Activated CD8-positive, alpha-beta memory T cell treated with anti-CD3 and anti-CD28 coated beads, Interleukin-2, amount 50 U/mL, for 1 hour (primary cell): ENCODE measurements at regions not wholly inside any gene's neighbourhood (a gene's known extent, or its start where the extent isn't known, plus 50 kb on each side); places are given as distances from the start of the nearest gene placed in this dataset.

Experiments
- DNase-seq: peaks from one replicate; pipeline ENCODE4 v3.0.0-alpha.2; 2020; ENCODE audit errors: extremely low read depth

GRCh38 chr22:47808236-47808635 is 1045.8 kb downstream of the TBC1D22A start:
- DNase-seq: no peak

DNA sequence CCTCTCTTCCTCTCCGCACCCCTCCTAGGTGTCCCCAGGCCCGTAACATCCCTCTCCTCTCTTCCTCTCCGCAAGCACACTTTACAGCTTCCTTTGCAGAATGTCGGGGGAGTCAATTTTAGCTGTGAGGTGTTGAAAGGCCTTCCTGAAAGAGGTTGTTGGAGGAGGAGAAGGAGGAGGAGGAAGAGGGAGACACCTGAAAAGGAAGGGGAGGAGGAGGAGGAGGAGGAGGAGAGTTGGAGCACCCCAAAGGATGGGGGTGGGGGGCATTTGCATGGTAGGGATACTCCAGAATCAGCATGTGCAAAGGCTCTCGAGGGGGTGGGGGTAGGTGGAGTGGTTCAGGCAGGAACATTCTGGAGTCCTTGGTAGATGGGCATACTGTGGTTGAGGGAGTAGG is 1045.1 kb downstream of the TBC1D22A start:
- no peak for DNase-seq

DNA sequence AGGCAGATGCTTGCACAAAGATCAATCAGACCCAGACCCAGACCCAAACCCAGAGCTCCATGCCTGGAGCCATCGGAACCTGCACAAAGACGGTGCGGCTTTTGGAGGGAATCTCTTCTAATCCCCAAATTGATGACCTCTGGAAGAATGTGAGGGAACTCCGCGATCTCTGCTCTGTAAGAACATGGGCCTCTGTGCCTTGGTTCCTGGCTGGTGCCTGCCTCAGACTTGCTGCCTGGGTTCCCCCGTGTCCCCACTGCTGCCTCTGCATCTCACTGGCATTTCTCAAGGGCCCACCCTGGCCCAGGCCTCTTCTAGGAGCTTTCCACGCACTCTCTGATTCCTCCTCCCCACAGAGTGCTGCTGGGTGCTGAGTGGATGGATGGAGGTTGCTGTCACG is 1044.4 kb downstream of the TBC1D22A start:
- DNase-seq: no peak

GRCh38 chr22:47805394-47805935 is 1043.0 kb downstream of the TBC1D22A start:
- DNase-seq: no peak

DNA sequence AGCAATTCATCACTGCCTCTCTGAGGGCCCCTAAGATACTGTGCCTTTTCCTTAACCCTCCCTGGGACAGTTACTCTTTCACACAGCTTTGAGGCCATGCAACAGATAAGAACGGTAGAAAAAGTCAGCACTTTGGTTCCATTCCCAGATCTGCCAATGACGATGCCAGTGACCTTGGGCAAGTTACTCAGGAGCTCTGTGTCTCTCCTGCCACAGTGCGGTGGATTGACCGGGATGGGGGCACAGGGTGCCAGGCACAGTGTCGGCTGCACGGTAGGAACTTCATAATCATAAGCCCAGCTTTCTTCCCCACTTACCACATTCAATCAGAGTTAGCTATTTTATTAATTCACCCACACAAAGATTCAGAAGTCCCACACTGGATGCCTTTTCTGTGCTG is 1041.8 kb downstream of the TBC1D22A start:
- DNase-seq: no peak

GRCh38 chr22:47802421-47802820 is 1040.0 kb downstream of the TBC1D22A start:
- no peak for DNase-seq

- no peak for DNase-seq
Measured at GRCh38 chr22:47801541-47802245, 1039.2 kb downstream of the TBC1D22A start.

DNA sequence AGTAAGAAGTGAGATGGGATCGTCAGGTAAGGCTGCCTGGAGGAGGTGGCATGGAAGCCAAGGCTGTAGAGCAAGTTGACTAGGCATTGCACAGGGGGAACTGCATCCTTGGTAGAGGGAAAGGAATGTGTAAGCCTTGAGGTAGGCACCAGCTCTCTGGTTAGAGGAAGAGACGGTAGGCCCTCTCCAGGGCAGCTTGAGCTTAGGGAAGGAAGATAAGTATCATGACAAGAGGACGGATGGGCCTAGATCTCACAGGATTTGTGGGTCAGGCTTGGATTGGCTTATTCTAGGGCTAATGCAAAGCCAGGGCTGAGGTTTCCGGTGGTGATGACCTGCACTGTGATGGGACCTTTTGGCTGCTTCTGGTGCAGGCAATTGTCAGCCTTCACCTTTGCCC is 1035.8 kb downstream of the TBC1D22A start:
- no peak for DNase-seq

- DNase-seq: no peak
Measured at GRCh38 chr22:47797342-47797945, 1035.0 kb downstream of the TBC1D22A start.

DNA sequence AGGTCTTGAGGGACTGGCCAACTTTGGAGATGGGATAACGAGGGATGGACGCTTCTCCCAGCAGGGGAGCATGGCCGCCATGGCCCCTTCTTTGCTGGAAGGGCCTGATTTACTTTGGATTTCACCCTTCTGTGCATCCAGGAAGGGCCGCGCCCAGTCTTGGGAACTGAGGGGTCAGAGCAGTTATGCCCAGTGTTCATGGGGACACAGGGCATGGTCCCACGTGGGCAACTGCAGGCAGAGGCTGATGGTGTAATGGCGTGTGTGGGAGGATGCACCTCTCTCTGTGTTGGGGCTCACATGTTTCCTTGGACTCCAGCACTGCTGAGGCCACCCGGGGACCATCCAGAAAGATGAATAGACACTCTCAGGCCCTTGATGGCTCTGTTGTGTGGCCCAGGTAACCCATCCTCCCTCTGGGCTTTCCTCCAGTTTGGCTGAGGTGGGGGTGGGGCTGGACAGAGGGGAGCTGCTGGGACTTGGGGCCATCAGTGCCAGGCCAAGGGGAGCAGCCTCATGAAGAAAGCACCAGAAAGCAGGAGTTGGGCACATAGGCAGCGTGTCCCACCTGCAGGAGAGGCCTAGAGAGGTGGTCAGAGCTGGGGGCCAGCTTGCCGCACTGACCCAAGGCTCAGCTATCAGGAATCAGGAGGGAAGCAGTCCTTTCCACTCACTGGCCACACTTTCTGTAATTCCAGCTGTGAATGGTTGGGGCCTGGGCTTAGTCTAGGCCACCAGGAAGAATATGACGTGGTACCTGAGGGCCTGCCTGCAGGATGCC is 1033.9 kb downstream of the TBC1D22A start:
- DNase-seq: no peak

- no peak for DNase-seq
Measured at GRCh38 chr22:47795477-47796127, 1033.2 kb downstream of the TBC1D22A start.

DNA sequence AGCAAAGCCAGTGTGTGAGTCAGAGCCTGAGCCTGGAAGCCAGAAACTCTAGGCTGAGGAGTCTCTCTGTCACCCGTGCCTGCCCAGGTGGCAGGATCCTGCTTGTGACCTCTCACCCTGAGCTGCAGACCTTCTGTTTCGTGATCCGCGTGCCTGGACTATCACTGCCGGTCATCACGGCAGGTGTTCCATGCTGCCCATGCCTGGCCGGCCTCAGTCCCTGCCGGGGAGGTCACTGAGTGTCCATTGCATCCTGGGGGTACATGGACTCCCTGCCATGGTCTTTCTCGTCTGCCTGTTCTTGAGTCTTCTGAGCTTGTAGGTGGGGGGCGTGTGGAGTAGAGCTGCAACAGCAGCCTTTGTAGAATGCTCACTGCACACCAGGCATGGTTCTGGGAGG is 1032.4 kb downstream of the TBC1D22A start:
- DNase-seq: no peak

- DNase-seq: no peak
Measured at GRCh38 chr22:47793304-47794101, 1031.1 kb downstream of the TBC1D22A start.

GRCh38 chr22:47789171-47789570 is 1026.7 kb downstream of the TBC1D22A start:
- no peak for DNase-seq

DNA sequence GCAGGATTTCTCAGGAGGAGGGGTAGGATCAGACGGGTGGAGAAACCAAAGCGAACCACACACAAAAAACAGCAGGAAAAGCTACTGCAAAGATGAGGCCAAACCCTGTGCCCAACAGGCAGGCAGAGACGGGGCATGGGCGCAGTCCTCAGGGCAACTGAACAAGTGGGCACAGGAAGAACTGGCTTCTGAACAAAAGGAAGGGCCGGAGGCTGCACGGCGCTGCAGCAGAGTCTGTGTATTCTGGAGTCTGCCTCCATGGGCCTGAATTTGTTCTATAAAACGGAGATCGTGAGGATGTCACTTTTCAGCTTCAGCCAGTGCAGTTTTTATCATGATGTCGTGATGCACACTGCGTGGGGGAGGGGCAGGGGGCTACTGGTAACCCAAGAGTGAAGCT is 1026.0 kb downstream of the TBC1D22A start:
- no peak for DNase-seq

- no peak for DNase-seq
Measured at GRCh38 chr22:47787501-47788227, 1025.2 kb downstream of the TBC1D22A start.

- no peak for DNase-seq
Measured at GRCh38 chr22:47786650-47787290, 1024.3 kb downstream of the TBC1D22A start.

DNA sequence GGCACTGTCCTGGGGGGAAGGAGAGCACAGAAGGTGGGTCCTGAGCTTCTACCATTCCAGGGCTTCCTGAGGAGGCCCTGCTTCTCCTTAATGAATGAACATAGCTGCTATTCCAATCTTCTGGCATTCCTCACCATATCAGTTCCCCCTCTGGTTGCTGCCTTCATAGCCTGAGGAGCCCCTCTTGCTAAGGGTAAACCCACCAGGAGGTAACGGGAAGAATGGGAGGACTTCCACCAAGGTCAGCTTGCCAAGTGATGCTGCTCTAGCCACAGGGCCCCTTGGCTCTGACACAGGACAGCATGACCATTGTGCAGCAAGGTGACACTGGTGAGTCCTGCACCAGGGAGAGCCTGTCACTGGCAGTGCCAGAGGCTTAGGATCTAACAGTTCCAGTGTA is 1022.5 kb downstream of the TBC1D22A start:
- DNase-seq: no peak

GRCh38 chr22:47784367-47784983 is 1022.0 kb downstream of the TBC1D22A start:
- no peak for DNase-seq
